ENCODE measurements at regions not wholly inside any gene's neighbourhood (a gene's known extent, or its start where the extent isn't known, plus 50 kb on each side); places are given as distances from the start of the nearest gene placed in this dataset.
"Not testable (repeated sequence)": the region's sequence is repeated elsewhere in the genome, so short reads cannot be mapped to it uniquely, and the experiment has no call there.

- TF ChIP-seq CTCF (IDR thresholded peaks at IDR 0.05; ENCODE audit: low read depth, low read length, missing input control); RAD21 (IDR thresholded peaks at IDR 0.05): not testable (repeated sequence)
These were observed 71.6 kb upstream of the PLGLB1 start for GRCh38 chr2:87093252-87093651.
